Trophoblast cell (in vitro differentiated cells and primary cell): ENCODE measurements at regions not wholly inside any gene's neighbourhood (a gene's known extent, or its start where the extent isn't known, plus 50 kb on each side); places are given as distances from the start of the nearest gene placed in this dataset.

ENCODE experiments used
- DNase-seq, 2 donors: peaks; one replicate each; pipeline ENCODE4 v3.0.0-alpha.2; 2016
- H2AFZ ChIP-seq: 2 replicates; pipeline ENCODE4 v1.6.1; 2013; ENCODE audit warnings: low read length, moderate library complexity, mild to moderate bottlenecking; ENCODE audit not compliant: insufficient read depth, poor library complexity
- H2AK5ac ChIP-seq: 2 replicates; pipeline ENCODE4 v1.6.1; 2013; ENCODE audit warnings: mild to moderate bottlenecking, low read length
- H2BK120ac ChIP-seq: 2 replicates; pipeline ENCODE4 v1.6.1; 2013; ENCODE audit warnings: low read length, mild to moderate bottlenecking, moderate library complexity; ENCODE audit not compliant: insufficient read depth, poor library complexity
- H2BK12ac ChIP-seq: 2 replicates; pipeline ENCODE4 v1.6.1; 2013; ENCODE audit warnings: mild to moderate bottlenecking, low read length, moderate library complexity
- H2BK5ac ChIP-seq: 2 replicates; pipeline ENCODE4 v1.6.1; 2013; ENCODE audit warnings: low read length, low read depth, moderate library complexity, mild to moderate bottlenecking; ENCODE audit not compliant: poor library complexity
- H3K14ac ChIP-seq: 2 replicates; pipeline ENCODE4 v1.6.1; 2013; ENCODE audit warnings: mild to moderate bottlenecking, low read length
- H3K18ac ChIP-seq: 2 replicates; pipeline ENCODE4 v1.6.1; 2013; ENCODE audit warnings: mild to moderate bottlenecking, low read length
- H3K23ac ChIP-seq: 2 replicates; pipeline ENCODE4 v1.6.1; 2013; ENCODE audit warnings: low read length
- H3K27ac ChIP-seq: 2 replicates; pipeline ENCODE4 v1.5.1; 2013; ENCODE audit warnings: low read depth, mild to moderate bottlenecking, inconsistent platforms, low read length, moderate library complexity
- H3K27me3 ChIP-seq: 2 replicates; pipeline ENCODE4 v1.6.1; 2013; ENCODE audit warnings: inconsistent platforms, mild to moderate bottlenecking, low read length, moderate library complexity; ENCODE audit not compliant: insufficient read depth
- H3K36me3 ChIP-seq, 2 experiments: 1 replicate in 1 of 2; 2 replicates in 1 of 2; pipeline ENCODE4 v1.6.1; 2013; ENCODE audit warnings: low read length in 2 of 2, mild to moderate bottlenecking in 2 of 2, moderate library complexity in 1 of 2; ENCODE audit not compliant: insufficient read depth in 2 of 2, control insufficient read depth in 1 of 2
- H3K4ac ChIP-seq: 2 replicates; pipeline ENCODE4 v1.6.1; 2013; ENCODE audit warnings: low read depth, mild to moderate bottlenecking, low read length, moderate library complexity
- H3K4me1 ChIP-seq, 2 experiments: 1 replicate in 1 of 2; 2 replicates in 1 of 2; pipeline ENCODE4 v1.6.1; 2013; ENCODE audit warnings: low read length in 2 of 2, mild to moderate bottlenecking in 2 of 2, moderate library complexity in 1 of 2; ENCODE audit not compliant: insufficient read depth in 2 of 2, control insufficient read depth in 1 of 2
- H3K4me2 ChIP-seq: 2 replicates; pipeline ENCODE4 v1.6.1; 2013; ENCODE audit warnings: inconsistent platforms, mild to moderate bottlenecking, low read length, moderate library complexity
- H3K4me3 ChIP-seq: 2 replicates; pipeline ENCODE4 v1.5.1; 2013; ENCODE audit warnings: mild to moderate bottlenecking, low read depth, low read length, inconsistent platforms
- H3K79me1 ChIP-seq: one replicate; pipeline ENCODE4 v1.6.1; 2013; ENCODE audit warnings: low read length
- H3K79me2 ChIP-seq: 2 replicates; pipeline ENCODE4 v1.6.1; 2013; ENCODE audit warnings: low read length, mild to moderate bottlenecking; ENCODE audit not compliant: control insufficient read depth, insufficient read depth, poor library complexity
- H3K9ac ChIP-seq: 2 replicates; pipeline ENCODE4 v1.6.1; 2013; ENCODE audit warnings: mild to moderate bottlenecking, low read length
- H3K9me3 ChIP-seq: 2 replicates; pipeline ENCODE4 v1.6.1; 2013; ENCODE audit warnings: low read depth, mild to moderate bottlenecking, control low read depth, inconsistent platforms, low read length; ENCODE audit not compliant: insufficient read depth
- H4K12ac ChIP-seq: 2 replicates; pipeline ENCODE4 v1.6.1; 2013; ENCODE audit warnings: low read depth, mild to moderate bottlenecking, low read length, moderate library complexity
- H4K8ac ChIP-seq: 2 replicates; pipeline ENCODE4 v1.6.1; 2013; ENCODE audit warnings: low read depth, mild to moderate bottlenecking, low read length, moderate library complexity
- H4K91ac ChIP-seq: one replicate; pipeline ENCODE4 v1.6.1; 2013; ENCODE audit warnings: low read depth, mild to moderate bottlenecking, low read length, moderate library complexity
- WGBS: extraction: QIAGEN DNeasy Blood & Tissue Kit; methylation state at CpG from one replicate; pipeline ENCODE4 v1.1.7; 2013; ENCODE audit warnings: missing lambda C conversion rate; ENCODE audit not compliant: insufficient read length, insufficient coverage; ENCODE audit errors: extremely low coverage; 5-methylcytosine and 5-hydroxymethylcytosine counted together

DNA sequence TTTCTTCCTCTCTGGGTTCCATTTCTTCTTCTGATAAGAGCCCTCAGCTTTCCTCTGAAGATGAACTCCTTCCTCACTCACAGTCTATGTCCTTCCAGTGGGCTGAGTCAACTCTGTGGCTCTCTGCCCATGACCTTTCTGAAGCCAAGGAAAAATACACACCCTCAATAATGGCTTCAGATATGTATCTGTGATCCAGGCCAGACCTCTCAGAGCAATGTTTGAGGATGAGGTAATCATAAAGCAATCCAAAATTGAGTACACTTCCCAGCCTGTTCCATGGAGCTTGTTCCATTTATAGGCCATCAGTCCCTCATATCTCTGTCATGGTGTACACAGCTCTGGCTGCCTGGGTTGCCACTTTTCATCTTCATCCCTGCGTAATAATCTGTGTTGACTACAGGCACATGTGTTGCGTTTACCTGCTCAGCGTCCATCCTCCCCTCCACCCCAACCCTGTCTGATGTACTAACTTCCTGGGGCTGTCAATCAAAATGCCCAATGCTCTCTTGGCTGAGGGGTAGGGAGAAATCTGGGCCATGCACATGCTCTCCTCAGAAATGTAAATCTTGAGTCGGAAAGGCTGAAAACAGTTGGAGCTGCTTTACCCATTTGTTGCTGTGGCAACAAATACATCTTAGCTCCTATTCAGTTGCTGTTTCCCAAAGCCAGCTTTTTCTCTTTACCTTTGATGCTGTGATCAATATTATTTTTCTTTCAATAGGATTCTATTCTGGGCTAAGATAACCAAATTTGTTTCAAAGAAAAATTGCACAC lies 377.8 kb upstream of the TMEM132C start:
- H3K23ac ChIP-seq, result no peak overlapping the region
- WGBS, result no CpG with 5 or more reads among the region's 4 CpGs
- H4K91ac ChIP-seq, result no peak overlapping the region
- H3K9me3 ChIP-seq, result no peaks in the 10 kb centered on the region
- H3K18ac ChIP-seq, result no peak overlapping the region
- H3K27ac ChIP-seq, result no peak overlapping the region
- H2BK120ac ChIP-seq, result no peak overlapping the region
- no peak overlapping the region for H3K4ac ChIP-seq
- no peak overlapping the region for H2BK5ac ChIP-seq
- H3K4me2 ChIP-seq, result no peak overlapping the region
- H4K12ac ChIP-seq, result no peak overlapping the region
- no peaks in the 10 kb centered on the region for H3K27me3 ChIP-seq
- H3K14ac ChIP-seq, result no peak overlapping the region
- H2BK12ac ChIP-seq, result no peak overlapping the region
- no peak overlapping the region for H3K4me3 ChIP-seq
- no peak for DNase-seq
- no peak overlapping the region for H2AK5ac ChIP-seq
- H3K36me3 ChIP-seq, result no peaks in the 10 kb centered on the region
- H3K9ac ChIP-seq, result no peak overlapping the region
- no peaks in the 10 kb centered on the region for H3K79me1 ChIP-seq
- peaks cover 0 to 3% of the 10 kb centered on the region in 2 experiments for H3K4me1 ChIP-seq
- H3K79me2 ChIP-seq, result no peaks in the 10 kb centered on the region
- no peak overlapping the region for H2AFZ ChIP-seq
- no peak overlapping the region for H4K8ac ChIP-seq

DNA sequence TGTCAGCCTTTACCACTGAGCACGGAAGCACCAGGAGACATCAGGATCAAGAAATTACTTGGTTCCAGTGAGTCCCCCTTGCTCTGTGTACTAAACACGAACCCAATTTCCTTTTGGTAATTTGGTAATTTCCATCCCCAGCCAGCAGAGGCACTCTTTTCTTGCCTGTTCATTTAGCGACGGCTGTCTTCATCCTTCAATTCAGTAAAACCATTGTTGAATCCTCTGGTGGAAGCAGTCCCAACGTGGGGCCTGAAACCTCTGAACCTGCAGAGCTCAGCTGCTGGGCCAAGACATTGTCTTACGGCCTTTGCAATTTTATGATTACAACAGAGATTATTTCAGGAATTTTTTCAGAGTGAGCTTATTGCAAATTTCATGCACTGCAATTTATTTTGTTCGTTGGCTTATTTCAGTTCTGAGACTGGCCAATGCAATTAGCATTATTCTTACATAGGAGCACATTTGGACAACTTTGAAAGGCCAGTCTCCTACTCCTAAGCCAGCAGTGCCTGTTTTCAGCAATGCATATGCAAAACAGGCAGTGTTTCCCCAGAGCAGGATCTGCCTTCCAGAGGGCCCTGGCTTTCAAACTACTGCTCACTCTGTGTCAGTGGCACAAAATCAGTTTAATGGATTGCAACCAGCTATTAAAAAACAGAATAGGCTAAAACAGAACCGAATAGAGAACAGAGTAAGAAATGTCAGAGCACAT lies 372.9 kb upstream of the TMEM132C start:
- Histone ChIP-seq H3K9me3 (no peaks in the 10 kb centered on the region), H3K4me1 (peaks cover 0 to 3% of the 10 kb centered on the region in 2 experiments), H2AK5ac (no peak overlapping the region), H3K4me2 (no peak overlapping the region), H4K12ac (no peak overlapping the region), H3K4me3 (no peak overlapping the region), H4K8ac (no peak overlapping the region), H3K27ac (no peak overlapping the region), H4K91ac (no peak overlapping the region), H2BK12ac (no peak overlapping the region), H3K18ac (no peak overlapping the region), H3K79me1 (no peaks in the 10 kb centered on the region), H3K36me3 (no peaks in the 10 kb centered on the region), H2AFZ (no peak overlapping the region), H3K79me2 (no peaks in the 10 kb centered on the region), H2BK120ac (no peak overlapping the region), H2BK5ac (no peak overlapping the region), H3K27me3 (no peaks in the 10 kb centered on the region), H3K9ac (no peak overlapping the region), H3K23ac (no peak overlapping the region), H3K14ac (no peak overlapping the region), H3K4ac (no peak overlapping the region)
- DNase-seq, result no peak
- WGBS, result no CpG with 5 or more reads among the region's 8 CpGs

DNA sequence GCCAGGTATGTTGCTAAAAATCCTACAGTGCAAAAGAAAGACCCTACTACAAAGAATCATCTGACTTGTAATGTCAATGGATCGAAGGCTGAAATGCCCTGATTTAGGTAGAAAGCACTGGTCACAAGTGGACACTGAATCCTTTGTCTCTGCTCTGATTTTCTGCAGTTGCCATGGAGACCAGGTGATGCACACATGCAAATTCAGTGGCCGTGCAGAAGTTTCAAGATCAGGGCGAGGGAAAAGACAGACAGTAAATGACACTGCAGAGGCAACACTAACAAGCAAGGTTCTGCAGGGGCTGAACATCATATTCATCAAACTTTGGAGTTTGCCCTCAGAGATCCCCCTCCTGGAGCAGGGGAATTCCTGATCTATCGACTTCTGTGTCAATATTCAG lies 370.3 kb upstream of the TMEM132C start:
- Histone ChIP-seq H2AK5ac (no peak overlapping the region), H4K8ac (no peak overlapping the region), H3K79me1 (no peaks in the 10 kb centered on the region), H2BK5ac (no peak overlapping the region), H3K9me3 (no peaks in the 10 kb centered on the region), H4K12ac (no peak overlapping the region), H2BK120ac (no peak overlapping the region), H3K23ac (no peak overlapping the region), H3K27me3 (no peaks in the 10 kb centered on the region), H3K18ac (no peak overlapping the region), H3K14ac (no peak overlapping the region), H2AFZ (no peak overlapping the region), H3K4me2 (no peak overlapping the region), H3K36me3 (no peaks in the 10 kb centered on the region), H4K91ac (no peak overlapping the region), H3K27ac (no peak overlapping the region), H3K79me2 (no peaks in the 10 kb centered on the region), H3K4me1 (no peaks in the 10 kb centered on the region), H2BK12ac (no peak overlapping the region), H3K4me3 (no peak overlapping the region), H3K9ac (no peak overlapping the region), H3K4ac (no peak overlapping the region)
- WGBS, result no CpG with 5 or more reads among the region's 4 CpGs
- no peak for DNase-seq

DNA sequence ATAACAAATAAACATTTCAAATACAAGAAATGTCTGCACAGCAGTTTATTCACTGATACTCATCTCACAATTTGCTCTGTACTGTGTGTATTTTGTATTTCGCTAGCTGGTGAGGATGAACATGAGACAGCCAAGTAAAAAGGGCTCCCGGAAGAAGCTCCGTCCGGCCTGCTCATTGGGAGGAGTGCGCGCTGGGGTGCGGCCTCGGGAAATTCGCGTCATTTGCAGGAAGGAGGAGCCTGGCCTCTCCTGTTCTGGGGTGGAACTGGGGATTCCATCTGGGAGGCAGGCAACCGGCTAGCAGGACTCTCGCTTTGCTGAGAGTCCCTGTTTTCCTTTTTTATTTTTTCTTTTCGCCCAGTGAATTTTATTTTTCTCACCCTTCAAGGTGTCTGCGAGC lies 368.4 kb upstream of the TMEM132C start:
- no peak for DNase-seq
- WGBS, result no CpG with 5 or more reads among the region's 14 CpGs
- no peaks in the 10 kb centered on the region for H3K27me3 ChIP-seq
- H4K8ac ChIP-seq, result no peak overlapping the region
- no peak overlapping the region for H3K18ac ChIP-seq
- H2BK5ac ChIP-seq, result no peak overlapping the region
- no peak overlapping the region for H2BK120ac ChIP-seq
- no peak overlapping the region for H2AK5ac ChIP-seq
- no peak overlapping the region for H3K14ac ChIP-seq
- no peak overlapping the region for H3K27ac ChIP-seq
- no peak overlapping the region for H3K4ac ChIP-seq
- no peak overlapping the region for H3K23ac ChIP-seq
- H4K12ac ChIP-seq, result no peak overlapping the region
- H3K9me3 ChIP-seq, result no peaks in the 10 kb centered on the region
- H3K4me1 ChIP-seq, result peaks cover 0 to 2% of the 10 kb centered on the region in 2 experiments
- H3K4me2 ChIP-seq, result no peak overlapping the region
- no peak overlapping the region for H3K4me3 ChIP-seq
- no peak overlapping the region for H2AFZ ChIP-seq
- no peaks in the 10 kb centered on the region for H3K79me2 ChIP-seq
- H4K91ac ChIP-seq, result no peak overlapping the region
- H3K9ac ChIP-seq, result no peak overlapping the region
- H3K36me3 ChIP-seq, result no peaks in the 10 kb centered on the region
- H3K79me1 ChIP-seq, result no peaks in the 10 kb centered on the region
- H2BK12ac ChIP-seq, result no peak overlapping the region
